H9 (cell line): ENCODE measurements at regions not wholly inside any gene's neighbourhood (a gene's known extent, or its start where the extent isn't known, plus 50 kb on each side); places are given as distances from the start of the nearest gene placed in this dataset.

ENCODE experiments used
- DNase-seq: peaks from one replicate; pipeline ENCODE4 v3.0.0-alpha.2; 2017
- H2AFZ ChIP-seq: one replicate; pipeline ENCODE4 v1.6.1; 2013; ENCODE audit warnings: mild to moderate bottlenecking, low read length, control low read depth, moderate library complexity
- H2AK5ac ChIP-seq: 2 replicates; pipeline ENCODE4 v1.6.1; 2013; ENCODE audit warnings: low read length, control low read depth, mixed read lengths; ENCODE audit not compliant: insufficient read length
- H2BK120ac ChIP-seq: one replicate; pipeline ENCODE4 v1.6.1; 2013; ENCODE audit warnings: low read depth, mild to moderate bottlenecking, low read length, control low read depth, inconsistent platforms; ENCODE audit not compliant: poor library complexity, severe bottlenecking
- H2BK12ac ChIP-seq: 2 replicates; pipeline ENCODE4 v1.6.1; 2013; ENCODE audit warnings: low read length, control low read depth, mixed read lengths, low read depth; ENCODE audit not compliant: insufficient read length
- H2BK15ac ChIP-seq: 2 replicates; pipeline ENCODE4 v1.6.1; 2013; ENCODE audit warnings: low read depth, low read length, control low read depth
- H2BK20ac ChIP-seq: one replicate; pipeline ENCODE4 v1.6.1; 2013; ENCODE audit warnings: low read depth, mild to moderate bottlenecking, low read length, control low read depth, inconsistent platforms; ENCODE audit not compliant: poor library complexity, severe bottlenecking
- H2BK5ac ChIP-seq: 2 replicates; pipeline ENCODE4 v1.6.1; 2013; ENCODE audit warnings: low read length, control low read depth, mixed read lengths; ENCODE audit not compliant: insufficient read length
- H3K14ac ChIP-seq: 2 replicates; pipeline ENCODE4 v1.6.1; 2013; ENCODE audit warnings: low read length, control low read depth; ENCODE audit not compliant: insufficient read depth
- H3K18ac ChIP-seq: 2 replicates; pipeline ENCODE4 v1.6.1; 2013; ENCODE audit warnings: low read depth, mild to moderate bottlenecking, mixed read lengths, low read length, control low read depth; ENCODE audit not compliant: insufficient read length
- H3K23ac ChIP-seq: 2 replicates; pipeline ENCODE4 v1.6.1; 2013; ENCODE audit warnings: low read length, control low read depth, mixed read lengths, low read depth; ENCODE audit not compliant: insufficient read length
- H3K23me2 ChIP-seq: 2 replicates; pipeline ENCODE4 v1.6.1; 2013; ENCODE audit warnings: low read depth, mild to moderate bottlenecking, mixed read lengths, low read length, control low read depth; ENCODE audit not compliant: insufficient read length, poor library complexity, severe bottlenecking
- H3K27ac ChIP-seq: 2 replicates; pipeline ENCODE4 v1.5.1; 2013; ENCODE audit warnings: low read length, control low read depth, mixed read lengths, low read depth; ENCODE audit not compliant: insufficient read length
- H3K27me3 ChIP-seq: 2 replicates; pipeline ENCODE4 v1.6.1; 2013; ENCODE audit warnings: low read length, control low read depth, inconsistent platforms; ENCODE audit not compliant: insufficient read depth
- H3K4ac ChIP-seq: 2 replicates; pipeline ENCODE4 v1.6.1; 2013; ENCODE audit warnings: low read depth, mild to moderate bottlenecking, control low read depth, inconsistent platforms, low read length, moderate library complexity
- H3K4me1 ChIP-seq: 2 replicates; pipeline ENCODE4 v1.6.1; 2013; ENCODE audit warnings: low read length, control low read depth, inconsistent platforms; ENCODE audit not compliant: insufficient read depth
- H3K4me2 ChIP-seq: 2 replicates; pipeline ENCODE4 v1.6.1; 2013; ENCODE audit warnings: low read length, control low read depth, mixed read lengths; ENCODE audit not compliant: insufficient read length, insufficient read depth
- H3K56ac ChIP-seq: 2 replicates; pipeline ENCODE4 v1.6.1; 2013; ENCODE audit warnings: low read depth, mild to moderate bottlenecking, mixed read lengths, low read length, control low read depth; ENCODE audit not compliant: insufficient read length
- H3K79me1 ChIP-seq: 2 replicates; pipeline ENCODE4 v1.6.1; 2013; ENCODE audit warnings: low read depth, mild to moderate bottlenecking, moderate library complexity, low read length, control low read depth, inconsistent platforms; ENCODE audit not compliant: insufficient read depth, poor library complexity, severe bottlenecking
- H3K79me2 ChIP-seq: 2 replicates; pipeline ENCODE4 v1.6.1; 2013; ENCODE audit warnings: low read length, control low read depth, inconsistent platforms; ENCODE audit not compliant: insufficient read depth
- H3K9ac ChIP-seq: 2 replicates; pipeline ENCODE4 v1.6.1; 2013; ENCODE audit warnings: low read length, control low read depth, mixed read lengths; ENCODE audit not compliant: insufficient read length; ENCODE audit errors: extremely low read depth
- H3K9me3 ChIP-seq: one replicate; pipeline ENCODE4 v1.6.1; 2013; ENCODE audit warnings: low read depth, low read length, inconsistent platforms; ENCODE audit not compliant: control insufficient read depth
- H3T11ph ChIP-seq: one replicate; pipeline ENCODE4 v1.6.1; 2013; ENCODE audit warnings: mild to moderate bottlenecking, low read length, control low read depth, inconsistent platforms
- H4K20me1 ChIP-seq: one replicate; pipeline ENCODE4 v1.6.1; 2013; ENCODE audit not compliant: control insufficient read depth, insufficient read length, insufficient read depth
- H4K5ac ChIP-seq: 2 replicates; pipeline ENCODE4 v1.6.1; 2013; ENCODE audit warnings: low read depth, mild to moderate bottlenecking, mixed read lengths, low read length, control low read depth; ENCODE audit not compliant: insufficient read length
- H4K8ac ChIP-seq: replicated peaks from 2 replicates; pipeline ENCODE4 v1.6.1; 2013; ENCODE audit warnings: low read length, control low read depth, mixed read lengths, low read depth; ENCODE audit not compliant: insufficient read length
- H4K91ac ChIP-seq: 2 replicates; pipeline ENCODE4 v1.6.1; 2013; ENCODE audit warnings: low read depth, mild to moderate bottlenecking, moderate library complexity, mixed read lengths, low read length, control low read depth; ENCODE audit not compliant: insufficient read length
- H3K27ac Mint-ChIP-seq, 3 experiments: 2 replicates in 2 of 3; 3 replicates in 1 of 3; pipeline ENCODE4 v1.8.0; 2020 to 2021; ENCODE audit warnings: mixed read lengths in 3 of 3, mild to moderate bottlenecking in 1 of 3, moderate library complexity in 1 of 3
- H3K27me3 Mint-ChIP-seq: 2 replicates; pipeline ENCODE4 v1.8.0; 2021; ENCODE audit warnings: low read depth, mild to moderate bottlenecking, moderate library complexity, mixed read lengths
- H3K36me3 Mint-ChIP-seq, 3 experiments: 2 replicates in 2 of 3; 3 replicates in 1 of 3; pipeline ENCODE4 v1.8.0; 2020 to 2021; ENCODE audit warnings: low read depth in 3 of 3, mixed read lengths in 3 of 3; ENCODE audit not compliant: insufficient read depth in 1 of 3
- H3K4me1 Mint-ChIP-seq, 2 experiments: 2 replicates each; pipeline ENCODE4 v1.8.0; 2020; ENCODE audit warnings: mixed read lengths in 2 of 2
- H3K4me3 Mint-ChIP-seq, 2 experiments: 2 replicates in 1 of 2; 3 replicates in 1 of 2; pipeline ENCODE4 v1.8.0; 2020 to 2021; ENCODE audit warnings: mild to moderate bottlenecking in 2 of 2, mixed read lengths in 2 of 2, moderate library complexity in 1 of 2
- H3K9me3 Mint-ChIP-seq, 2 experiments: 2 replicates in 1 of 2; 3 replicates in 1 of 2; pipeline ENCODE4 v1.8.0; 2020; ENCODE audit warnings: mild to moderate bottlenecking in 2 of 2, mixed read lengths in 2 of 2, moderate library complexity in 1 of 2
- CTCF ChIP-seq: fragments of 200-600 bp; sonication (generic); conservative IDR thresholded peaks from 3 replicates; pipeline ENCODE4 v1.8.0; 2021; ENCODE audit warnings: antibody characterized with exemption, mild to moderate bottlenecking
- WGBS: extraction: QIAGEN DNeasy Blood & Tissue Kit; methylation state at CpG from one replicate; pipeline ENCODE4 v1.1.7; 2013; ENCODE audit warnings: missing lambda C conversion rate, low lambda C conversion rate, mixed read lengths; ENCODE audit not compliant: insufficient read length; ENCODE audit errors: extremely low coverage; 5-methylcytosine and 5-hydroxymethylcytosine counted together

- Histone ChIP-seq H3K9me3 (no peaks in the 10 kb centered on the region), H2BK20ac (no peak overlapping the region), H4K20me1 (no peaks in the 10 kb centered on the region), H4K5ac (no peak overlapping the region), H3K56ac (no peak overlapping the region), H3K27me3 (no peaks in the 10 kb centered on the region), H2BK15ac (no peak overlapping the region), H3K4ac (no peak overlapping the region), H2BK5ac (no peak overlapping the region), H2BK120ac (no peak overlapping the region), H3T11ph (no peak overlapping the region), H2BK12ac (no peak overlapping the region), H3K4me2 (no peak overlapping the region), H3K79me2 (no peaks in the 10 kb centered on the region), H3K27ac (no peak overlapping the region), H3K4me1 (no peaks in the 10 kb centered on the region), H4K8ac (no peak overlapping the region), H4K91ac (no peak overlapping the region), H3K9ac (no peak overlapping the region), H3K14ac (no peak overlapping the region), H2AFZ (no peak overlapping the region), H3K23ac (no peak overlapping the region), H3K18ac (no peak overlapping the region), H3K23me2 (no peaks in the 10 kb centered on the region), H2AK5ac (no peak overlapping the region), H3K79me1 (no peaks in the 10 kb centered on the region)
- Mint-ChIP-seq H3K27ac (no peak overlapping the region), H3K36me3 (peaks cover 0 to 7% (median 5%) of the 10 kb centered on the region in 3 experiments; a peak in 4 of 7 replicates), H3K27me3 (peaks cover 5% of the 10 kb centered on the region; the same call in 1 of the 2 replicates), H3K9me3 (peaks cover 13 to 20% of the 10 kb centered on the region in 2 experiments), H3K4me1 (peaks cover 4 to 5% of the 10 kb centered on the region in 2 experiments; a peak in 3 of 4 replicates), H3K4me3 (no peak overlapping the region)
- TF ChIP-seq CTCF = no peak
- DNase-seq = no peak
- WGBS = no CpG with 5 or more reads among the region's 1 CpG
These were observed 313.1 kb downstream of the RPS24 start for GRCh38 chr10:78346721-78347120.
